ENCODE measurements at regions not wholly inside any gene's neighbourhood (a gene's known extent, or its start where the extent isn't known, plus 50 kb on each side); places are given as distances from the start of the nearest gene placed in this dataset.

- TF ChIP-seq ZNF462 (CRISPR knock-in tag; IDR thresholded peaks at IDR 0.05) (no peak), REST (IDR thresholded peaks at IDR 0.05; ENCODE audit: unreplicated experiment) (peak; percentile 91), CTCF (conservative IDR thresholded peaks at IDR 0.05; ENCODE audit: low read depth in 2 of 2) (no peak)
Measured at GRCh38 chr1:201614262-201615015, 75.5 kb downstream of the NAV1 start (continued).
